DMS 273 (cell line): ENCODE measurements at regions not wholly inside any gene's neighbourhood (a gene's known extent, or its start where the extent isn't known, plus 50 kb on each side); places are given as distances from the start of the nearest gene placed in this dataset.
"Not testable (repeated sequence)": the region's sequence is repeated elsewhere in the genome, so short reads cannot be mapped to it uniquely, and the experiment has no call there.

Experiments used
- DNase-seq: peaks from one replicate; lab custom pipeline; 2025; ENCODE audit not compliant: unreplicated experiment; lab: John Stamatoyannopoulos, UW

GRCh38 chr7:112592565-112593263, 111.9 kb downstream of the LSMEM1 start:
- not testable (repeated sequence) for DNase-seq

- no peak for DNase-seq
Measured at GRCh38 chr7:112594397-112594796, 113.6 kb downstream of the LSMEM1 start.

GRCh38 chr7:112596260-112596659, 115.5 kb downstream of the LSMEM1 start:
- DNase-seq, result no peak

- no peak for DNase-seq
Measured at GRCh38 chr7:112596981-112597380, 116.2 kb downstream of the LSMEM1 start.

GRCh38 chr7:112603673-112604072, 122.9 kb downstream of the LSMEM1 start:
- no peak for DNase-seq

- DNase-seq, result no peak
Measured at GRCh38 chr7:112610636-112611035, 129.8 kb downstream of the LSMEM1 start.

GRCh38 chr7:112615701-112616100, 134.9 kb downstream of the LSMEM1 start:
- DNase-seq, result no peak

GRCh38 chr7:112616295-112616694, 135.5 kb downstream of the LSMEM1 start:
- DNase-seq, result no peak

GRCh38 chr7:112619343-112619742, 138.6 kb downstream of the LSMEM1 start:
- no peak for DNase-seq

- DNase-seq, result no peak
Measured at GRCh38 chr7:112622159-112622715, 141.4 kb downstream of the LSMEM1 start.

- DNase-seq, result no peak
Measured at GRCh38 chr7:112624416-112624815, 143.6 kb downstream of the LSMEM1 start.

- no peak for DNase-seq
Measured at GRCh38 chr7:112630565-112630964, 149.8 kb downstream of the LSMEM1 start.

- no peak for DNase-seq
Measured at GRCh38 chr7:112634107-112634506, 153.3 kb downstream of the LSMEM1 start.

GRCh38 chr7:112635742-112636141, 154.5 kb downstream of the TMEM168 start:
- no peak for DNase-seq

- DNase-seq, result no peak
Measured at GRCh38 chr7:112638675-112639400, 151.4 kb downstream of the TMEM168 start.

- DNase-seq, result no peak
Measured at GRCh38 chr7:112640685-112641084, 149.5 kb downstream of the TMEM168 start.

- peak; percentile 96 for DNase-seq
Measured at GRCh38 chr7:112646783-112647182, 143.4 kb downstream of the TMEM168 start.

- DNase-seq, result peak; percentile 8
Measured at GRCh38 chr7:112648781-112649180, 141.4 kb downstream of the TMEM168 start.

GRCh38 chr7:112649560-112649959, 140.6 kb downstream of the TMEM168 start:
- DNase-seq, result no peak

- peak; percentile 12 for DNase-seq
Measured at GRCh38 chr7:112654322-112655216, 135.6 kb downstream of the TMEM168 start.

- peak; percentile 37 for DNase-seq
Measured at GRCh38 chr7:112665709-112666108, 124.5 kb downstream of the TMEM168 start.
